GM18873 (cell line): ENCODE measurements at regions not wholly inside any gene's neighbourhood (a gene's known extent, or its start where the extent isn't known, plus 50 kb on each side); places are given as distances from the start of the nearest gene placed in this dataset.

Source experiments
- ATAC-seq: cut with Tn5 transposase; IDR thresholded peaks from one replicate; pipeline ENCODE4 v1.9.1; 2021; ENCODE audit warnings: mild to moderate bottlenecking, moderate library complexity, moderate number of reproducible peaks; ENCODE audit not compliant: unreplicated experiment, low FRiP score

- ATAC-seq = no peak
Measured at GRCh38 chr2:150142561-150142960, 344.9 kb downstream of the RND3 start.

- ATAC-seq = no peak
Measured at GRCh38 chr2:150141226-150142001, 346.1 kb downstream of the RND3 start.

DNA sequence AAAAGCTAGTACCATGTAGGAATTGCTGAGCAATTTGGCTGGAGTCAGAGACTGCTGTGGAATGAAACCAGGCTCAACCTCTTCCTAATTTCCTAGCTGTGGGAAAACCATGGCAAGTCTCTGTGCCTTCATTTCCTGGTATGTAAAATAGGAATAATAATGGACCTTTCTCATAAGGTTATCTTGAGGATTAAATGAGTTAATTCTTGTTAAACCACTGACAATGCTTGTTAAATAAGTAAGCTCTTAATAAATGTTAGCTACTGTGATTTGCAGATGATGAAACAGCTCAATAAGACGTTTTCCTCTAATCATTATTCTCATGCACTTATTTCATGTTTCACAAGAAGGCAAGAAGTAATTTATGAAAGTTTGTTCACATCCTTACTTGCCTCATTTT is 346.7 kb downstream of the RND3 start:
- no peak for ATAC-seq

DNA sequence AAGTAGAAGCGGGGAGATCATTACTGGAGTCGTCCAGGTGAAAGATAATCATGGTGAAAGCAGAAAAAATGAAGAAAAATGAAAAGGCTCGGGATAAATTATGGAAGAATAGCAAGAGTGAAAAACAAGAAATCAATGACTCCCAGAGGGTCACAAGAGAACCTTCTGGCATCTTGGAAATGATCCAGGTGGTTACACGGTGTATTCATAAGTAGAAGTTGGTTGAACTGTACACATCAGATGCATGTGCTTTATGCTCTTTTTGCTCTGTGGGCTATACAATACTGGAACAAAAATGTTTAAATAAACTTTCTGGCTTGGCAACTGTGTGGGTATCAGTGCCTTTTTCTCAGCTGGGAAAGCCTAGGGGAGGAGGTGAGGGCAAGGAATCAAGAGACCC is 348.9 kb downstream of the RND3 start:
- no peak for ATAC-seq

- no peak for ATAC-seq
Measured at GRCh38 chr2:150137338-150138069, 350.0 kb downstream of the RND3 start.

DNA sequence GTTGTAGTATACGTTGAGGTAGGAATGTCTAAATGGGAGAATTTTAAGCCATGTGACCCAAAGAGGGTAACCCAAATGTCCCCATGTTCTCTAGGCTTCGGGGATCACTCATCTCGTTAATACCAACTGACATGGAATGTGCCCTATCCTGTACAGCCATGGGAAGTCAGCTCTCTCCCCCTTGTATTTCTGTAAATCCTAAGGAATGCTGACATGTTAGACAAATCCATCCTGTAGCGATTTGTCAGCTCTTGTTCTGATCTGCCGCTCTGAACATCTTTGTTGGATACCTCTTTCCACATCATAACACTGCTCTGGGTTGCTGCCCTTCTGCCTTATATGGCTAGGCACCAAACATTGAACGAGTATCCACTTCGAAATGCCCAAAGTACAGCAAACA is 350.6 kb downstream of the RND3 start:
- ATAC-seq = no peak

- ATAC-seq = no peak
Measured at GRCh38 chr2:150136401-150136800, 351.1 kb downstream of the RND3 start.

DNA sequence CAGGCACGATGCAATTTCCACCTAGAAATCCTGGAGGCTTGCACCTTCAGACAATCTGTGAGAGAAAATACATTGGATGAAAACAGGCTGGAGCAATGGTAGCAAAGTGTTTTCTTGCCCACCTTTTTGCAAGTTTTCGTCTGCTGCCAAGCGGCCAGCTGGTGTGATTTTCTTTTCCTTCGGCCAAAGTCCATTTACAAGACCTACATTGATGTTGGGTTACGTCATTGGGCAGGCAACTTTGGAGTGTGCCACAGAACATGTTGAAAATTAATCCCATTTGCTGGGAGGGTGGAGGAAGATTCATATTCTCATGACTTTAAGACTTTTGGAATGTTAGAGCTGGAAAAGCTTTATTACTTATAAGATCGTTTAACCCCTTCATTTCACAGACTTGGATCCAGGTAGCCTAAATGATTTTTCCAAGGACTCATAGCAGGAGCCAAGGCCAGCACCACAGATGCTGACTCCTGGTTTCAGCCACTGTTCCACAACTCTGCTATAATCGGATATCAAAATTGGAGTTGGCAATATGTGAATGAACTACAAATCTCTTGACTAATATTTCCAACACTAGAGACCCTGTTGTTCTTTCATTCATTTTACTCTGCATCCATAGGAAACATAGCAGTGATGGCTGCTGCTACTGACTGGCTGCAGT is 352.1 kb downstream of the RND3 start:
- ATAC-seq = no peak

DNA sequence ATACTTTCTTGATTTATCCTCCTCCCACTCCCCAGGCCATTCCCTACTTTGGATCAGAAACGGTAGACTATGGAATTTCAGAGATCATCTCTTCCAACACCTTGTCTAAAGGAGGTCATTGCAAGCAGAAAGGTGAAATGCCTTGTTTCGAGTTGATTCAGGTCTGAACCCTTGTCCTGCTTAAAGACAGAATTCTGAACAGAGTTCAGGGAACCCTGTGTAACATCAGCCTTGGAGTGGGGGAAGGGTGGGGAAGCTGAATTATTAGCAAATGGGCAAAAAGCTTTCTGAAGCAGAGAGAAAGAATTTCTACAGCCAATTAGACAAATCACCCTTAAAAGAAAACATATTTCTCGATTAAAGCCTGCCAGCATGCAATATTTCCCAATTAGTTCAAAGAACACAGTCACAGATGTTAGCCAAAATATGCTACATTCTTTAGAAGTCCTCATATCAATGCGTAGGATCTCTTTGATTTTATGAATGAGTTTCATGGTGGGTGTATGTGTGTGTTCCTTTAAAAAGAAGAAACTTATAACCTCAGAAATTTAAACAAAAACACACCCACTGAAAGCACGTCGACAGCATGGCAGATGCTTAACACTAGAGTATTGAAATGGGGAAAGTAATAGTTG is 353.1 kb downstream of the RND3 start:
- ATAC-seq = no peak

DNA sequence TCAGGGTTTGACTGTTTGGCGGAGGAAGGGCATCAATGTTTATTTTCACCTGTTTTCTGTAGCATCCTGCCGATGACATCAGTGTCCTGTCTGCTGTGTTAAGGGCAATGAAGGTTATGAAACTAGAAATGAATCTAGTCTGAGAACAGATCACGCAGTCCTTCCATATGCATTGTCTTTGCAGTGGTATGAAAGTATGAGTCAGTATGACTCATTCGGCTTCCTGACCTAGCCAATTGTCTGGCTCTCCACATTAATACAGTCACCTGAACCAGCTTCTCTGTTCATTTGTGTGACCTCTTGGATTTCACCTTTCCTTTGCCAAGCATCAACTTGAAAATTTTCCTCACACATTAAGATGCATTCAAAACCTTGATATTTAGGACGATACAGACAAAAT is 353.8 kb downstream of the RND3 start:
- ATAC-seq = no peak

GRCh38 chr2:150129921-150130575 is 357.4 kb downstream of the RND3 start:
- ATAC-seq = no peak

- no peak for ATAC-seq
Measured at GRCh38 chr2:150127995-150128394, 359.5 kb downstream of the RND3 start.

DNA sequence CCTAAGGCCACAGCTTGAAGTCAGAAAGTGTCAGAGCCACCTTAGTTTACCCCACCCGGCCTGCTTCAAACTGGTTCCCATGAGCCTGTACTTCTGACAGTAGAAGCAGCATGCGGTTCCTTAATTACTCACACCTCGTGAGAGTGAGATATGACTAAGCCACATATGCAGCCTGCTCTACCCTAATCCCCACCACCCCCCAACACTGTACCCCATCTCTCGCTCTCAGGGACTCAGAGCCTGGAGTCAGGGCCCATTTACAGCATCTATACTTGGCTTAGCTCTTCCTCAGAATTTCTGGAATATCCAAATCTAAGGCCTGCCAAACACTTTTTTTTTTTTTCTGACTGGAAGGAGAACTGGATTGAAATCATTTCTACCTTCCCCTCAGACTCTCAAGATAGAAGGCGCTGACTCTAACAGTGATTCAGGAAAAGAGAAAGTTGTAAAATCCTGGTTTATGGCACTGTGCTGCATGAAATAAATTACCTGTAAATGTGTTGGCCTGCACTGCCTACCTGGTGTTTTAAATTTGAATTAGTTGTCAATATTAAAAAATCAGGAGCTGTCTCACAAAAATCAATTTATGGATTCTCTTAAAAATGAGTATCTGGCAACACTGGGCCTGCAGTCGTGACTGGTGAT is 360.0 kb downstream of the RND3 start:
- ATAC-seq = no peak

GRCh38 chr2:150126839-150127238 is 360.6 kb downstream of the RND3 start:
- ATAC-seq = no peak

DNA sequence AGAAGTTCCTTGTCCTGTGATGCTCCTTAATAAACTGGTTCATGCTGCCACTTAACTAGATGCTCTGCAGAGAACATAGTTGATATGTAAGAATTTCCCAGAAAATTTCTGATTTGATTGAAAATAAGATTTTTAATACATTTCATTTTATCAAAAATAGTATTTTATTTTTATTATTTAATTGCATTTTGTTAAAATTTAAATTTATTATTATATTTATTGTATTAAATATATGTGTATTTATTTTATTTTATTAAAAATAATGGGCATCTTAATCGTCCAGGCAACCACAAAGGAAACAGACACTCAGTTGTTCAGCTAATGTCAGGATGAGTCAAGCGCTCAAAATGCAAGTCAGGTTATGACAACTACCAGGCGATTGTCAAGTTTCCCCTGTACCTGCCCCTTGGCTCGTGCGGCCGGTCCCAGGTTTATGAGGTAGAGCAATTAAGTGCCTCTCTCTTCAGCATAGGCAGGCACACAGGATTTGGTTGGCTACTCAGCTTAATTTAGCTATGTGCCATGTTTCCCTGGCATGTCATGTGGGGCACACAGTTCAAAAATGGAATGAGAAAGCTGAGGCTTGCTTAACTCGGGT is 361.2 kb downstream of the RND3 start:
- no peak for ATAC-seq

- no peak for ATAC-seq
Measured at GRCh38 chr2:150125708-150126107, 361.8 kb downstream of the RND3 start.

GRCh38 chr2:150125188-150125587 is 362.3 kb downstream of the RND3 start:
- no peak for ATAC-seq

DNA sequence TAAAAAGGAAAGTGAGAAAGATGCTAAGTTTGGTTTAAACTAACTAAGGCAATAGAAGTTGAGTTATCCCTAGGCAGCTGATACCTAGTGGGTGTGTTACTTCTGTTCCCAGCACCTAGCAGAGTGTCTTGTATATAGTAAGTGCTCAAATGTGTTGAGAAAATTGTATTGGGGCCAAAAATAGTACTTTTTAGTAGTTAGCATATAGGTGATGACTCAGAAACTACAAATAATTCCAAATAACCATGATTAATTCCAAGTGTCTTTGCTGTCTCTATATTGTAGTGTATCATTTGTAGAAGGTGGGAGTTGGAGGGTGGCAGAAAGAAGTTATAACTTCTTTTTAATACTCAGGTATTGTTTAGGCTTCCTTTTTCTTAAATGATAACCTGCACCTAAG is 362.7 kb downstream of the RND3 start:
- no peak for ATAC-seq

DNA sequence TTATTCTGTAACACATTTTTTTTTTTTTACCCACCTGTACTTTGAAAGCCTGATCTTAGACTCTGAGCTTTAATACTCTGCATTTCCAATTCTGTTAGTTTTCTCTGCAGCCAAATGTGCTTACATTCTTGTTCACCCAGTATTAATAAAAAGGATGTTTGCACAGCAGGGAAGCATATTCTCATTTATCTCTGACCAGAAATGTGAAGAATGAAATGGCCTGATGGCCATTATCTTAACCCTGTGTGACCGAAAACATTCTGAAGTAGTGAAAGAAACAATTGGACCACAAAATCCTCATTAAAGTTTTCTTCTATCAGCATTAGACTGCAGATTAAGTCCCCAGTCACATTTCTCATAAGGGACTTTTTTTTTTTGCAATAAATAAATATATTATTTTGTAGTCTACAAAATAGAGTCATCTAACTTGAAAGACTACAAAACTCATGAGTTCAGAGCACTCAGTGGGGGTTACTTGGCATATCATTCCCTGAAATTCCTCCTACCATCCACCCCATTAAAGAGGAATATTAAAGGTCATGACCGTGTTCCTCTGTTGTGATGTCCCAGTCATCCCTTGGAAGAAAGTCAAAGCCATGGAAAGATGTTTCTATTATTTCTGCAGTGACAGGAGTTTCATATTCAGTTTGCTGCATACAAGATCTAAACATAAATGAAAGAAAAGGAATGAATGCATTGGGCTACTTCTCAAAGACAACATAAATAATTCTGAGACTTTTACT is 364.4 kb downstream of the RND3 start:
- no peak for ATAC-seq
